GM21367 (cell line): ENCODE measurements at regions not wholly inside any gene's neighbourhood (a gene's known extent, or its start where the extent isn't known, plus 50 kb on each side); places are given as distances from the start of the nearest gene placed in this dataset.
A peak's percentile ranks its signal among the peaks of the same experiment; 100 is the strongest.
"Not testable (repeated sequence)": the region's sequence is repeated elsewhere in the genome, so short reads cannot be mapped to it uniquely, and the experiment has no call there.

Experiments
- ATAC-seq: cut with Tn5 transposase; IDR thresholded peaks from one replicate; pipeline ENCODE4 v1.9.1; 2021; ENCODE audit not compliant: unreplicated experiment

DNA sequence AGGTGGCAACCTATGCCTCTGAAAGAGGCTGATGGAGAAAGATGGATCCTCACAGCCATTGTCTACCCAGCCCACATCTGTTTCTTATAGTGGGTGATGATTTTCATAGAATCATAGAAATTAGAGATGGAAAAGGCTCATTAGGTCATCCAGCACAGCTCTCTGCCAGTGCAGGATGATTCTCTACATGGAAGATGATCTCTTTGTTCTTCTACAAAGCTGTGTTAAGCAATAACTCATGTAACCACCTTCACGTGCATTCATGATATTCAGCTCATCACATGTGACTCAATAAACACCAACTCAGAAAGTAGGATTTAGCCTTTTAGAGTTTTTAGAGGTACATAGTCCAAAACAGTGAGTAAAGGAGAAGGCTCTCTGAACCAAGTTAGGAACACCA is 539.4 kb upstream of the ID2 start:
- no peak for ATAC-seq

DNA sequence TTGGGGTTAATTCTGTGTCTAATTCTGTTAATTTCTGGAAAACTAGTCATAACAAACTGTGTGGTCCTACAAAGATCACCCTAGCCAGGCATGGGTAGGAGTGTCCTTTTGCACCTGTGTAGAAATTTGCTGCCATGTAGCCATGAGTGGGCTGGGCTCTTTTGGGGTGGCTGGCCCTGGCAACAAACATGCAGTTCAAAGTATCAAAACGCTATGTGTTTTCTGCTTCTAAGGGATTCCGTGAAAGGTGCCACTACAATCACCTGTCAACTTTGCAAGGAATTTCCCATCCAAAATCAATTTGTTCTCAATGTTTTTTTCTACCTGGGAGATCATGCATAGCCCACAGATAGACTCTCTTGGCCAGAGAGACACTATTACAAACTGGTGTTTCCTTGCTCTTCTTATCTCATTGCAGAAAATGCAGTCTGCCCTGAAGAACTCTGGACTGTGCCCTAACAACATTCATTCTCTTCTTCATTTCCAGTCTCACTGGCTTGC is 537.7 kb upstream of the ID2 start:
- no peak for ATAC-seq

DNA sequence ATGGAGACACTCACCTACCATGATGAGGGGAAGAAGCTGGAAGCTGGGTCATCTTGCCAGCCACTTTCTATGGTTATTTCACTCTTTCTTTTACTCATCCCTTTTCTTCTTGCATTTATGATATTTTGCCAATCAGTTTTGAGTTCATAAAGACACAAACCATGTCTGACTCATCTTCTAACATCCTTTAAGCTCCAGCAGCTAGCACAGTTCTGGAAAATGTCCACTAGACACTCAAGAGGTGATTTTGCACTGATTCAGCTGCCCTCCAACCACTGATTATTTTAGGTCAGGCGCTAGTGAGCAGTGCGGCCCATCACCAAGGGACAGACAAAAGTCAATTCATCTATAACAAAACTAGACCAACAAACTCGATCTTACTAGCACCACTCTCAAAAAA is 537.1 kb upstream of the ID2 start:
- no peak for ATAC-seq

DNA sequence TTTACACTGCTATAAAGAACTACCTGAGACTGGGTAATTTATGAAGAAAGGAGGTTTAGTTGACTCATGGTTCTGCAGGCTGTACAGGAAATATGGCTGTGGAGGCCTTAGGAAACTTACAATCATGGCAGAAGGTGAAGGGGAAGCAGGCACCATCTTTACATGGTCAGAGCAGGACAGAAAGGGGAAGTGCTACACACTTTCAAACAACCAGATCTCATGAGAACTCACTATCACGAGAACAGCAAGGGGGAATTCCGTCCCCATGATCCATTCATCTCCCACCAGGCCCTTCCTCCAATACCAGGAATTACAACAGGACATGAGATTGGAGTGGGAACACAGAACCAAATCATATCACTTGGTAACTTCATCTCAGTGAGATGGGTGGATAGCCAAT is 536.5 kb upstream of the ID2 start:
- ATAC-seq = not testable (repeated sequence)

DNA sequence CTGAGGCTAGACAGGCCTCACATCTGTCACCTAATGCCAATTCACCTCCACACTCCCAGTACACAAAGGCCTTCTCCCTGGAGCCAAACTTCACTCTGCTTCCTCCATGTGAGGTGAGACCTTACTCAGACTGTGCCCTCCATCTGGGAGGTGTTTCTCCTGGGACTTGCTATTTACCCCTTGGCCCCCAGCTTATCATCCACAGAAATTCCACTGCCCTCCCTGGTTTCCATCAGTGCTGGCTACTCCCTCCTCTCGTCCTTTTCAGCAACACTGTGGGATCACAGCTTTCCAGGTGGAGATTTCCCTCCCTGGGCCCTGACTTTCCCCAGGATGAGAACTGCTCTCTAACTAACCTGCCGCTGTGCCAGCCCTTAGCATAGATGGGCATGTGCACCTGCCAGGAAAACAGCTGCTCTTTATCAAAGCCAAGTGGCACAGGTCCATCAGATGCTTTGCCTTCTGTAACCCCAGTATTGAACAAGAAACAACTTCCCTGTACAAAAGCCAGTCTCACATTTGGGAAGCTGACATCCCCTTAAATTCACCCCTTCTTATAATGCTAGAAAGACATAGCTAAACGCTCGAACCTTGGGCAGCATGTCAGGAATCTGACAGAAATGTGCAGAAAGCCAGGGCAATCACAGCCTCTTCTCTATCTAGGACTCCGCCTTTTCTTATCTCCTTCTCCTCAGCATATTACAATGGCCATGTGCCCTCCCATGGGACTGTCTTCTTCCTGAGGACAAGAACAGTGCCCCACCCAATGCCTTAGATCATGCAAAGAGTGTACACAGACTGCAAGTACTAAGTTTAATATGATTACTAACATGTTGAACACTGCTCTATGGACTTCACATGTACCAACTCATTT is 535.5 kb upstream of the ID2 start:
- ATAC-seq = no peak

DNA sequence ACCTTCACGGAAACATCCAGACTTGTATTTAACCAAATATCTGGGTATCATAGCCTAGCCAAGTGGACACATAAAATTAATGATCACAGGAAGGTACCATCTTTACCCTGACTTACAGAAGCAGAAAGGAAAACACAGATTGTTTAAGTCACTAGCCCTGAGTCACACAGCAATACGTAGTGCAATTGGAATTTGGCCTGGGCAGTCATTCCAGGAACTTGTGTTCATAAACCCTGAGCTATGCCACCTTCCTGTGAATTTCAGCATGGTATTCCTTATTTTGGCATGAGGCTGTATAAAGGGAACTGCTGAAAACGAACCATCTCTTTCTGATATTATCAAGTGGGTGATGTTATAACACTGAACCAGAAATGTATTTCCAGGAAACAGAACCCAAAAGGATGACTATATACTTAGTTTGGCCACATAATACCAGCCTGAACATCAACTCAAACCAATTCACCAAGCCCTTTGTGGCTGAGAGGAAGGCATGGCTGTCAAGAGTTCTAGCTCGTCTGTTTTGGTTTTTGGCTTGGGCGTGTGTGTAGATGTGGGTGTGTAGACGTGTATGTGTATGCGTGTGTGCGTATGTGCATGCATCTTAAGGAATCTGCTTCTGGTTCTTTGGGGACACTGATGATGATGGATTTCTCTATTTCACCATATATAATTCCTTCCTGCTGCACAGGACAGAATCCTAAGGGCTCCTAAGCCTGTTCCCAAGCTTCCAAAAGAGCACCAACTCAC is 533.4 kb upstream of the ID2 start:
- ATAC-seq = no peak

DNA sequence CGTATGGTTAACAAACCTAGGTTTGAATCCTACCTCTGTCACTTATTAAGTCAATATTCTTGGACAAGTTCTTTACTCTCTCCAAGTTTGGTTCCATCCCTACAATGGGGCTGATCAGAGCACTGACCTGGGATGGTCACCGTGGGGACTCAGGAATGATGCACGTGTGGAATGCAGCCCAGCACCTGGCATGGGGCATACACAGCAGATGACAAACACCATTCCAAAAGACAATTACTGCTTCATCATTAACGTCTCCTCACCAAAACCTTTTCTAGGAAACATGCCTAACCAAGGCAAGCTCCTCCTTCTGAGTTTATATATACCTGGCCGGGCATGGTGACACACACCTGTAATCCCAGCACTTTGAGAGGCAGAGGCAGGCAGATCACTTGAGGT is 532.9 kb upstream of the ID2 start:
- ATAC-seq = no peak

DNA sequence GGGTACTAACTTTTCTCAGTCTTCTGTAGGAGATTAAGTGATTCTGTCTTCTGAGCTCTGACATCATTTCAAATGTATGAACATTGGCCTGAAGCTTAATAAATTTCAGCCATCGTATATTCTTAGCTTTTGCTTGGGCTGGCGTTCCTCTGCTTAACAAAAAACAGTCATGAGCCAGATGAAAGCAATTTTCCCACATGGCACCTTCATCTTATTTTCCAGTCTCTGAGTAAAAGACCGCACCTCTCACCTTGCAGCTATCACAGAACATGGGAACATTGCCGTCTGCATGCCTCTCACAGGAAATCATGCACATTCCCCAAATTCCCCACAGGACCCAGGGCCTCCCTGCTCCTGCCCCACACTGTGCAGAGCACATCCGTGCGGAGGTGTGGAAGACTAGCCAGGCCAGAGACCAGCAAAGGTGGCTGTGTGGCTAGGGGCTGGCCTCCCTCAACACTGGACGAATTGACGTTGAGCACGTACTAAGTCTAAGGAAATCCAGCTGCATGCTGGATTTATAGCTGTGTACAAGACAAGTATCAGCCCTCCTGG is 531.8 kb upstream of the ID2 start:
- ATAC-seq = no peak

DNA sequence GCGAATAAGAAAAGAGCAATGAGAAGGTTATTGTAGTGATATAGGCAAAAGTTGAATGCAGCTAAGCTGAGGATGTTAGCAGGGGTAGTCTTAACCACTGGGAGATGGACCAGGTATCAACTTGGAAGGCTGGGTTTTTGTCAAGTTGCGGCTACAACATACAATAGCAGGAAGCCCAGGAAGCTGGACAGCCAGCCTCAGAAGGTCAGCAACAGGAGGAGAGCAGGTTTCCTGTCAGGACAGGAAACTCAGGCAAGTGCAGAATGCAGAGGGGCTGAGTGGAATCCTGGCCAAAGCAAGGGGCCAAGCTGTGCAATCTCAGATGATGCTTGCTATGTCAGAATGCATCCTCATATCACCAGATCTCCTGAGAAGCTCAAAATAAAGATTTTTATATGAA is 530.0 kb upstream of the ID2 start:
- no peak for ATAC-seq

DNA sequence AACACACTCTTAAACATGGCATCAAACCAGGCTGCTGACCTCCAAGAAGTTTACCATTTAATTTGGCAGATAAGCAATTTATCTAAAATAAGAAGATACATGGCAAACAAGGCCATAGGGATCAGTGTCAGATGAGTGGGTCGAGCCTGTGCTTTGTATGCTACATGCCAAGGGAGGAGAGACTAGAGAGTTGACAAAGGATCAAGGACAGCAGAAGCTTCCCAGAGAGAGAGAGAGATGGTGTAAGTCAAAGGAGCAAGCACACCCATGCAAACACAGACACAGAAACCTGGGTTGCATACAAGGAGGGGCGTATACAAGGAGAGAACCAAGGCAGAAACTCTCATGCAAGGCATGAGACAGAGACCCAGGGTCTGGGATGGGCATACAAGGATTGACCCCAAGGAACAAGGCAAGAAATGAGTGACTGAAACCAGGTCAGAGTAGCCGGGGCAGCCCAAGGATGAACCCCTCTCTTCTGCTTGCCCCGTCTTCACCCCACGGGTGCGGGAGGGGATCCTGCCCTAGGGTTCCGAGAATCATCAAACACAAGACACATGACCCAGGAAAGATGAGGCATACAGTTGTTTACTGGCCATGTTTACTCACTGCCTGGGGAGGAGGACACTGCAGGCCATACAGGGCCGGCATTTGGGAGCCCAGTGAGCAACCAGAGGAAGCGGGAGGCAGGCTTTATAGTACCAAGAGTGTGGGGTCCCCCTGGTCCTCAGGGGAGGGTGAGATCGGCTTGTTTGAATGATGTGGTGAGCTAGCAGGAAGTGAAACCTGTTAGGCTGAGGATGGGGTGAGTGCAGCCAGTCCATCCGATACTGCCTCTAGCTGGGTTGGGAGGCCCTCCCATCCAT is 529.2 kb upstream of the ID2 start:
- peak; percentile 94 for ATAC-seq

DNA sequence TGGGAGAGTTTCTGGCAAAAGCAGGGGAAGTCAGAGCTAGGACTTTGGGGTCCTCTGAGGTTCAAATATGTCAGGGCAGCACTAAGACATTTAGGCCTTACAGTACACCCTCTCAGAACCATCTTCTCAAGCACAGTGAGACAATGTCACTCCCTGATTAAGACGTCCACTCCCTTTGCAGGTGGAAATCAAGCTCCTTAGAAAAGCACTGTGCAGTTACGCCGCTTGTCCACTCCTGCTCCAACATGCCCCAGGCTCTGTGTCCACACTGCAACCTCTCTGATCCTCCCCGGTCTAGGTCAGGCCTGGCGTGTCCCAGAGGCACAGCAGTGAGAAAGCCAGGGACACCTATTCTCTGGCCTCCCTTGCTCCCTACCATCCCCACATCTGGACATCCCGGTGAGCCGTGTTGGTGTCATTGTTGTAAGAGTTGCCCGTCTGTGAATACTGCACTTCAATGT is 528.6 kb upstream of the ID2 start:
- ATAC-seq = peak; percentile 12

DNA sequence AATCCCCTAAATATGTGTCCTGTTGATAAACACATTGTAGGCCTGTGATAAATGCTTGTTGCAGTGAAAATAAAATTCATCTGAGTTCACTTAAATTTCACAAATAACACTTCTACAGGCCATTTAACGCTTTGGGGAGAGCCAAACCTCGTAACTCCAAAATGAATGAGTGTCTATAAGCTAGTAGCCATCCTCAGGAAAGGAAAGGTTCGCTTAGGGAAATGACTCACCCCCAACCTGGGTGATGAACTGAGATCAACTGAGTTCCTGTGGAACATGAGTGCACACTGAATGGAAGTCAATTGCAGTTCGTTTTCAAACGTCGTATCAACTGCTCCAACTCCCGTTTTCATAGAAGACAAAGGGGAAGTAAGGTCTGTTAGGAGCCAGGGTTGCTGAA is 527.6 kb upstream of the ID2 start:
- ATAC-seq = no peak

DNA sequence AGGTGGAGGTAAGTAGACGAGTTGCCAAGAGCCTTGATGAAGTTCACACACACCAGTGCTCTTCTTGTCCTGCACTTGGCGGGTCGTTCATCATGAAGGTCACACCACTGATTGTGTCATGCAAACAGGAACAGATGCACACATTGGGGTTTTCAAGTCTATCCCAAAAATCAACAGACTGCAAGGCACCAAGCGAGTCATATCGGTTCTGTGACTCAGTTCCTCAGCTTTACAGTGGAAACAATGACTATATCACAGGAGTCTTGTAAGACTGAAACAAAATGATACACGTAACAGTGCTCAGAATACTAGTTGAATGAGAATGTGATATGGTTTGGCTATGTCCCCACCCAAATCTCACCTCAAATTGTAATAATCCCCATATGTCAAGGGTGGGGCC is 526.9 kb upstream of the ID2 start:
- ATAC-seq = no peak

DNA sequence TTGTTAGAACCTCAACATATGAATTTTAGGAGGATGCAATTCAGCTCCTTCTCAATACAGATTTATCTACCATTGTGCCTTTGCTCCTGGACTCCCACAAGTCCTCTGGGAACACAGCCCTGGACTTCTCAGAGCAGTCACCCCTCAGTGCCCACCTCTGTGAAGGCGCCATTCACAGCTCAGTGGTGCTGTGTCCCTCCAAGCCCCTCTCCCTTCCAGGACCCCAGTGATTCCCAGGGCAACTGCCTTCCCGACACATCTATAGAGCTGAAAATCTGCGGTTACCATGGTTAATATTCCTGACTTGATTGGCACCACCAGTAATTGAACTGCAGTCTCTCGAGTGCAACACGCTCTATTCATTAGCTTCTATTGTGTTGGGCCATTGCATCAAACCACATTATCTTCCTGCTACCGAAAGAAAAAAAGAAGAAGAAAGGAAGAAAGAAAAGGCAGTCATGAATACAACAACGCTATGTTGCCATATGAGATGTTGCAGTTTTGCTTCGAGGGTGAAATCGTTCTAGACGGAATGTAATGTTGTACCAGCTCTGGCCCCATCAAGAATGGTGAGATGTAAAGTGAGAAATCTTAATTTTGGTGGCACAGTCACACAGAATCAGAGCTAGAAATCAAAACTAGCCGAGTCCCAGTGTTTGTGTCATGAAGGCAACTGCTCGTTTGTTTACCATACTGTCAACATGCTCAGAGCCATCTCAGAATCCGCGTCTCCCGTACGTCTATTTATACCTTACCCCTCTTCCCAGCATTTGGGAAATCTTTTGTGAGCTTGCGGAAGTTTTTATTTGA is 524.0 kb upstream of the ID2 start:
- ATAC-seq = no peak

DNA sequence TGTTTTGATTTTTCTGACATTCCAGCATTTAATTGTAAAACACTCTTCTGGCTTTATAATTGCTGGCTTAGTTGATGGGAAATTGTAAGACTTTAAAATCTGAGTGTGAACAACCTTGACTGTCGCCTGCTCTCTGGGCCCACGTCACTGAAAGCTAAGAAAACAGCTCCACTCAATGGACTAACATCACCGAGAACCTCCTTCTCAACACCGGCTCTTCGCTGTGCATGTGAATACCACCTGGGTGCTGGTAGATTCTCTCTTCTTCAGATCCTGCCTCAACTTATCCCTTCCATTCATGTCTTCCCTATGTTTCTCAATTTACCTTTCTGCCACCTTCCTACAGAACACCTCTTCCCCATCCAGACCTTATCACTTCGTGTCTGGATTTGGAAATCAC is 523.1 kb upstream of the ID2 start:
- ATAC-seq = no peak

DNA sequence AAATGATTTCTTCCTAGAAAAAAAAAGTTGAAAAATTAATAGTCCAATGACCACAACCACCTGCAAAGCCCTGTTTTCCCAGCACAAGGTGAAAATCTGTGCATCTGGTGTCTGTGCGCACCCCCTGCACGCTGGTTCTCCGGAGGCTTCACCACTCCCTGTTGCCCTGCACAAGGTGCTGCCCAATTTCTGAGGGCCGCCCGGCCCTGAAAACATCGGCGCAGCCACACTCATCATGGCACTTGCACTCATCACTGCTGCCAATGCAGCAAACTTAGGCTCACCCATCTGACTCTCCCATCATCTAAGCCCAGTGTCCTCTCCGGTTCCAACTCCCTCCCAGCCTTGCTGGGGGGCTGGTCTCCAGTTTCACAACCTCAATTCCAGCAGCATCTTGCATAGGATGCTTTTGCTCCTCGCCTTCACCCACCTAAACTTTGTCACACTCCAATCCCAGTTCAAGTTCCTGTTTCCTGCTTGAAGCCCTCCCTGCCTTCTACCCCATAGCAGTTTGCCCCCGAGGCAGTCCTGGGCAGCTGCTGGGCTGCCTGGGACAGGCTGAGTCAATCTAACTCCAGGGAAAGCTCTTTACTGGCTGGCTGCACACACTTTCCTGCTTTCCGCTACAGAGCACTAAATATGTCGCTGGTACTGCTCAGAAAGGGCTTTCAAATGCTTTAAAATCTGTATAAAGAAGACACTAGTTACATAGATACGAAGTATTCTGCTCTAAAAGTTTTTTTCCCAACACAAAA is 522.5 kb upstream of the ID2 start:
- ATAC-seq = no peak

DNA sequence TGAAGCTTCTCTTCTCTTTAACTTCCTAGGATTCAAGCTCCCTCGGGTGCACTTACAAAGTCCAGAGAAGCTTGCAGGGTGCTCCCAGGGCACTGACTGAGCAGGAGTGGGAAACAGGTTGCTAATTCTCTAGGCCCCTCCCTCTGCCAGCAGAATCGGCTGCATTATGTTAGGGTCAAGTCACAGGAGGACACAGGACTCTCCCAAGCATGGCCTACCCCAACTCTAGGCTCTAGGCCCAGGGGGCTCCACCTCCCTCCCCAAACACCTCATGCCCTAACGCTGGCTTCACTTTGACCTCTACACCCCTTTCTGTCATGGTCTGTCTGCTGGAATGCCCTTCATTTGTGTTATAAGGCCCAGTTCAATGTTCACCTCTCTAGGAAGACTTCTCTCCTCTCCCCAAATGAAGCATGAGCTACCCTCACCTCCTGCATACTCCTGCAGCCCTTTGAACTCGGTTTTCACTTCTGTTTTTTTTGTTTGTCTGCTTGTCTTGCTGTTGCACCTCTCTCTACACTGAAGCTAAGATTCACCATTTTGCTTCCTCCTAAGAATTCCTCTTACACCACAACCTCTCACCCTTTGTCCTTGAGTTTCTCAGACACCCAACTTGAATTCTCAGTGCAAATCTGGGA is 521.8 kb upstream of the ID2 start:
- ATAC-seq = no peak

DNA sequence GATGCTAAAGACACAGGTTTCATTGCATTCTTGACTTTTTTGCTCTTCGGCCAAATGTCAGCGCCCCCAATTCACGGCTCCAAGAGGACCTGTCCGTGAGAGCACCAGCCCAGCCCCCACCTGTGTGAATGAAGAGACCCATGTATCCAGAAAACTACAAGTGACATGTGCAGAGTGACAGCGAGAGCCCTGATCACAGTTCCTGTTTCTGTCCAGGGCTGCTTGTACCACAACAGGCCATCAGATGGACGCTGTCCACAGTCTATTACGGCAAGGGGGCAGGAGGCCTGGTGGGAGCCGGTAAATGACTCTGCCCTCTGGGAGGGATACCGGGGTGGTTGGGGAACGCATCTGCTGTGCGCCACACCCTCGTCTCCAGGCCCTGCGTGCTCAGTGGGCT is 520.9 kb upstream of the ID2 start:
- no peak for ATAC-seq

DNA sequence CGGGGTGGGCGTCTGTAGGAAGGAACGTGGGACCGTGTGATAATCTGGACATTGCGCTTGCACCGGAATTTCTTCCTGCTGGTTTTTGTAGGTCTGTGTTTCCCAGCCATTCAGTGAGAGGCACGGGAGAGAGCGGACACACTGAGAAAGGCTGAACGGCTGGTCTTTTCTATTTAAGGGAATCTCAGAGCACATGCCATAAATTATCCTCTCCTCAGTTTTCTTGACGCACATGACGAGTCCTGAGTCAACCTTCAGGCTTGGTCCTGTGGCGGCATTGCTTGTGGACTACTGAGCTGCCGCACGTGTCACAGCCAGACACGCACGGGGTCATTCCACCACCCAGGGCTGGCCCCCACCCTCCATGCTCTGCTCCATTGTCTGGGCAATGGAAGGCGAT is 519.3 kb upstream of the ID2 start:
- no peak for ATAC-seq
